ENCODE measurements at regions not wholly inside any gene's neighbourhood (a gene's known extent, or its start where the extent isn't known, plus 50 kb on each side); places are given as distances from the start of the nearest gene placed in this dataset.

DNA sequence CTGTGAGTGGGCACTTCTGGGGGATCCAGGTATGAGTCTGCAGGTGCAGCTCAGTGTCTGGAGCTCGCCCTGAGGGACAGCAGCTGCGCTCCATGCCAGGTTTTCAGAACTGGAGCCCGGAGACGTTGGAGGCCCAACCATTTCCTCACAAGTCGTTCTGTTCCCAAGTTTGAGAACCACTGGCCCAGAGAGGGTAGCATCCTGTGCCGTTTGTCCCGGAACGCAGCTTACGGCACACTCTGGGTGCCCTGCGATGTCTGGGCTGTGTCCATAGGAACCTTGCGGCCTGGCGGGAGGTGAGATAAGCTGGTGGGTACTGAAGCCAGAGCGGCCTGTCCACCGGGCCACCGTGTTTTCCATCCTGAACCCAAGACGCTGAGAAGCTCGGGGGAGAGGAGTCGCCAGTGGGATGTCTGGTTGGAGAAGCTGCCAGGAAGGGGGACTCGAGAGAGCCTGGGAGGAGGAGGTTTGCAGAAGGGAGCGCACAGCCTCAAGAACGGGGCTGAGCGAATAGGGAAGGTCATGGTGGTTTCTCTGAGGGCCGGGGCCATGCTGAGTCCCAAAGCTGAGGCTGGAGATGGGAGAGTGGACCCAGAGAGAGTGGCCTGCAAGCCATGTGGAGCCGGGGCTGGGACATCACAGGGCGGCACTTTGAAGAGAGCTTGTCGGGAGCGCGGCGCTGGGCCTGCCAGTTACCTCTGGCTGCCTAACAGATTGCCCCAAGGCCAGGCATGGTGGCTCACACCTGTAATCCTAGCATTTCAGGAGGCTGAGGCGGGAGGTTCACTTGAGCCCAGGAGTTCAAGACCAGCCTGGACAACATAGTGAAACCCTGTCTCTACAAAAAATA lies 211.0 kb upstream of the GSE1 start:
- no peak for TF ChIP-seq EZH2 (IDR thresholded peaks at IDR 0.05; ENCODE audit: borderline replicate concordance, low read depth, low read length, severe bottlenecking)
- TF ChIP-seq, protein P1, sequence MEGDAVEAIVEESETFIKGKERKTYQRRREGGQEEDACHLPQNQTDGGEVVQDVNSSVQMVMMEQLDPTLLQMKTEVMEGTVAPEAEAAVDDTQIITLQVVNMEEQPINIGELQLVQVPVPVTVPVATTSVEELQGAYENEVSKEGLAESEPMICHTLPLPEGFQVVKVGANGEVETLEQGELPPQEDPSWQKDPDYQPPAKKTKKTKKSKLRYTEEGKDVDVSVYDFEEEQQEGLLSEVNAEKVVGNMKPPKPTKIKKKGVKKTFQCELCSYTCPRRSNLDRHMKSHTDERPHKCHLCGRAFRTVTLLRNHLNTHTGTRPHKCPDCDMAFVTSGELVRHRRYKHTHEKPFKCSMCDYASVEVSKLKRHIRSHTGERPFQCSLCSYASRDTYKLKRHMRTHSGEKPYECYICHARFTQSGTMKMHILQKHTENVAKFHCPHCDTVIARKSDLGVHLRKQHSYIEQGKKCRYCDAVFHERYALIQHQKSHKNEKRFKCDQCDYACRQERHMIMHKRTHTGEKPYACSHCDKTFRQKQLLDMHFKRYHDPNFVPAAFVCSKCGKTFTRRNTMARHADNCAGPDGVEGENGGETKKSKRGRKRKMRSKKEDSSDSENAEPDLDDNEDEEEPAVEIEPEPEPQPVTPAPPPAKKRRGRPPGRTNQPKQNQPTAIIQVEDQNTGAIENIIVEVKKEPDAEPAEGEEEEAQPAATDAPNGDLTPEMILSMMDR (IDR thresholded peaks at IDR 0.05; ENCODE audit: borderline replicate concordance, extremely low read depth, low read length, poor library complexity, severe bottlenecking): no peak
